Prostate gland (tissue), 2 donors: ENCODE measurements at regions not wholly inside any gene's neighbourhood (a gene's known extent, or its start where the extent isn't known, plus 50 kb on each side); places are given as distances from the start of the nearest gene placed in this dataset.

Experiments
- DNase-seq: peaks from one replicate; pipeline ENCODE4 v3.0.0-alpha.2; 2019; ENCODE audit warnings: low spot score
- H3K27ac ChIP-seq, 2 donors: fragments of 200-600 bp; sonication (generic); 2 replicates each; pipeline ENCODE4 v1.5.1; 2017 to 2019
- H3K27me3 ChIP-seq: fragments of 200-600 bp; sonication (generic); replicated peaks from 2 replicates; pipeline ENCODE4 v1.5.1; 2019; ENCODE audit not compliant: insufficient read depth
- H3K36me3 ChIP-seq, 2 donors: fragments of 200-600 bp; sonication (generic); 1 replicate in 1 of 2; 2 replicates in 1 of 2; pipeline versions ENCODE4 v1.5.1 to v1.8.1; 2017 to 2019
- H3K4me1 ChIP-seq: fragments of 200-600 bp; sonication (generic); replicated peaks from 2 replicates; pipeline ENCODE4 v1.5.1; 2019
- H3K4me3 ChIP-seq, 2 donors: fragments of 200-600 bp; sonication (generic); 2 replicates each; pipeline ENCODE4 v1.5.1; 2017 to 2019
- H3K9me3 ChIP-seq: fragments of 200-600 bp; sonication (generic); 2 replicates; pipeline ENCODE4 v1.5.1; 2017
- POLR2A ChIP-seq: fragments of 450-650 bp; IDR thresholded peaks from one replicate; pipeline ENCODE4 v1.6.1; 2016; ENCODE audit warnings: antibody characterized with exemption, mild to moderate bottlenecking
- POLR2AphosphoS5 ChIP-seq: sonication (generic); formaldehyde crosslinking; IDR thresholded peaks from one replicate; pipeline ENCODE4 v1.6.1; 2017; ENCODE audit warnings: antibody characterized with exemption
- WGBS: methylation state at CpG from one replicate; pipeline ENCODE4 v1.1.5; 2018; 5-methylcytosine and 5-hydroxymethylcytosine counted together
- intact Hi-C: fragments of 100-400 bp; cut with DNase I; formaldehyde crosslinking; loops from one replicate; pipeline ENCODE4 v1.14.2; 2022
- TF ChIP-seq, protein P1 (sequence below), 4 experiments: fragments of 200-600 bp in 2 of 4; fragments of 450-650 bp in 2 of 4; sonication (generic) in 2 of 4; IDR thresholded peaks; 1 replicate in 3 of 4; 2 replicates in 1 of 4; pipeline ENCODE4 v1.5.1; 2016 to 2019; ENCODE audit warnings: antibody characterized with exemption in 4 of 4, mild to moderate bottlenecking in 2 of 4, moderate library complexity in 2 of 4

DNA sequence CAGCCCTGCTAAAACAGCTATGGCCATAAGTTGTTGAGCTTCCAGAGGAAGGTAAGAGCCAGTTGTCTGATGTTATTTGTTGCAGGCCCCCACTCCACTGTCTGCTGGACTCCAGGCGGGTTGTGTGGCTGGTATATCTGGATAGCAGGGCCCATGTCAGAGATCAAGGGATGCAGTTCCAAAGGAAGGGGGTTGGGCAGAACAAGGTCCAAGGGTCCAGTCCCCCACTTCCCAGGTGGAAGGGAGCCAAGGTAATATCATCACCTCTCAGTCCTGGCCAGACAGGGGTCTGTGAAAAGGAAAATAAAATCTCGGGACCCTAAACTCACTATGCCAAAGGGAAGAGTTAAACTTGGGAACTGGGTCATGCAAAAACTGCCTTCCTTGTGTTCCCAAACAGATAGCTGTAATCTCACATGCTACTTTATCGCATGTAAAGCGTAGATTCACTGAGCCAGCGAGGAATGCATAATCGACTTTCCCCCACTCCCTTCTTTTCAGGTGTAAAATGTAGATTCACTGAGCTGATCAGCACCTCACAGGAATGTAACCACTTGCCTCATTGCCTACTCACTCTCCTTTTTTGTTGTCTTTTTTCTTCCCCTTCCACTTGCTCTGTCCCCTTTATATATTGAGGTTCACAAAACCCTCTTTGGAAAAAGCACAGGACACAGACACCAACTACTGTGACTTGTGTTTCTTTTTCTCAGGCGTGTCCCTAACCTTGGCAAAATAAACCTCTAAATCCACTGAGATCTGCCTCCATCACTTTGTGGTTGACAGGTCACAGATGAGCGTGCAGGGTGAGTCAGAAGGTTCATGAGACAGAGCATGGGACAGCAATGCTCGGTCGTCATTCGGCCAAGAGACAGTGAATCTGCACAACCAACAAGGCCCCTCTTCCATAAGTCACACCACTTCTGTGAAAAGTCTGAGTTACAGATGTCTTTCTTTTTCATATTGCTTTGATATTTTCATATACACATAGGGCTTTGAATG lies 255.3 kb upstream of the SIX2 start:
- TF ChIP-seq, protein P1, sequence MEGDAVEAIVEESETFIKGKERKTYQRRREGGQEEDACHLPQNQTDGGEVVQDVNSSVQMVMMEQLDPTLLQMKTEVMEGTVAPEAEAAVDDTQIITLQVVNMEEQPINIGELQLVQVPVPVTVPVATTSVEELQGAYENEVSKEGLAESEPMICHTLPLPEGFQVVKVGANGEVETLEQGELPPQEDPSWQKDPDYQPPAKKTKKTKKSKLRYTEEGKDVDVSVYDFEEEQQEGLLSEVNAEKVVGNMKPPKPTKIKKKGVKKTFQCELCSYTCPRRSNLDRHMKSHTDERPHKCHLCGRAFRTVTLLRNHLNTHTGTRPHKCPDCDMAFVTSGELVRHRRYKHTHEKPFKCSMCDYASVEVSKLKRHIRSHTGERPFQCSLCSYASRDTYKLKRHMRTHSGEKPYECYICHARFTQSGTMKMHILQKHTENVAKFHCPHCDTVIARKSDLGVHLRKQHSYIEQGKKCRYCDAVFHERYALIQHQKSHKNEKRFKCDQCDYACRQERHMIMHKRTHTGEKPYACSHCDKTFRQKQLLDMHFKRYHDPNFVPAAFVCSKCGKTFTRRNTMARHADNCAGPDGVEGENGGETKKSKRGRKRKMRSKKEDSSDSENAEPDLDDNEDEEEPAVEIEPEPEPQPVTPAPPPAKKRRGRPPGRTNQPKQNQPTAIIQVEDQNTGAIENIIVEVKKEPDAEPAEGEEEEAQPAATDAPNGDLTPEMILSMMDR (IDR thresholded peaks at IDR 0.05): no peak
- TF ChIP-seq POLR2AphosphoS5: no peak
- no peak for TF ChIP-seq POLR2A
- WGBS: 94% methylated on average over 11 of the region's 11 CpGs
- no peak for DNase-seq

DNA sequence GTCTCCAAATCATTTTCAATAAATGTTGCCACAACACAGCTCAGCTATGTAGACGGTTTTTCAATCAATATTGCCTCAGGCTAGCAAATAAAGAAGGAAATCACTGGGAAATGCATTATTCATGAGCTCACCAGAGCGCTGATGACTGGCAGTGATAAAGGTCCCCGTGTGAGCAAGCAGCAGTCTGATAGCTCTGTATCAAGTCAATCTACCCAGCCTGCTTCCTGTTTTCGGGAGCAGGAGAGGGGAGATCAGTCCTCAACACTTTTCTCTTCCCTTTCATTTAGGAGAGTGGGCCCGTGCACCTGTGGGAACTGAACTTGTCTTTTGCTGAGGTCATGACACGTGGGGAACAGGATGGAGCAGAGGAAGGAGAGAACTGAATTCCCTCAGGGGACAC lies 253.9 kb upstream of the SIX2 start:
- H3K27ac ChIP-seq: no peak overlapping the region
- no peaks in the 10 kb centered on the region for H3K36me3 ChIP-seq
- WGBS: 62% methylated on average over 6 of the region's 6 CpGs
- no peaks in the 10 kb centered on the region for H3K9me3 ChIP-seq
- intact Hi-C loops: loop anchor here (10.0 kb wide), 1 partner anchor 248 kb away; no protein-coding TSS in a partner anchor
- H3K4me3 ChIP-seq: no peak overlapping the region
- DNase-seq: no peak
- H3K27me3 ChIP-seq: no peaks in the 10 kb centered on the region
- TF ChIP-seq POLR2A: no peak
- TF ChIP-seq, protein P1 (IDR thresholded peaks at IDR 0.05): no peak
- no peak for TF ChIP-seq POLR2AphosphoS5
- peaks cover 11% of the 10 kb centered on the region for H3K4me1 ChIP-seq

More for the DNA sequence above, 255.3 kb upstream of the SIX2 start:
- no peaks in the 10 kb centered on the region for H3K4me1 ChIP-seq
- no peak overlapping the region for H3K27ac ChIP-seq
- H3K4me3 ChIP-seq: no peak overlapping the region
- intact Hi-C loops: loop anchor here (10.0 kb wide), 1 partner anchor 250 kb away; no protein-coding TSS in a partner anchor
- H3K36me3 ChIP-seq: no peaks in the 10 kb centered on the region
- H3K27me3 ChIP-seq: no peaks in the 10 kb centered on the region
- H3K9me3 ChIP-seq: no peaks in the 10 kb centered on the region

DNA sequence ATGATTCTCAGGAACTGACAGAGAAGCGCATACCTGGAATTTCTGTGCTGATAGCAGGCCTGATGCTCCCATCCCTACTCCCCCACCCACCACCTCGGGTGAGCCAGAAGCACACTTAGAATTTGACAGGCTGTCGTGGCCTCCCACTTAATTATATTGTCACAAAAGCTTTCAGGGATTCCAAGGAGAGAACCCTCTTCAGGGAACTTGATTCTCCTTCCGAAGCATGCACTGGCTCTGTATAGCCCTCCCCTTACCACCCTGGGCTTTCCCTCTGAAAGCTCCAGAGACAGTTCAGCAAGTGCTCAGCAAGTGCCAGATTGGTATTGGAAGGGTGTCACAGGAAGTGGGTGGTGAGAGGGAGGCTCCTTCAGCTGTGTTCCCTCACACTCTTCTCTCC lies 252.5 kb upstream of the SIX2 start:
- intact Hi-C loops: loop anchor here (10.0 kb wide), 1 partner anchor 247 kb away; no protein-coding TSS in a partner anchor
- DNase-seq: no peak
- TF ChIP-seq, protein P1 (IDR thresholded peaks at IDR 0.05): no peak
- Histone ChIP-seq H3K9me3 (no peaks in the 10 kb centered on the region), H3K27ac (no peak overlapping the region), H3K36me3 (no peaks in the 10 kb centered on the region), H3K4me1 (peaks cover 20% of the 10 kb centered on the region), H3K27me3 (no peaks in the 10 kb centered on the region), H3K4me3 (no peak overlapping the region)
- 66% methylated on average over 4 of the region's 4 CpGs for WGBS

DNA sequence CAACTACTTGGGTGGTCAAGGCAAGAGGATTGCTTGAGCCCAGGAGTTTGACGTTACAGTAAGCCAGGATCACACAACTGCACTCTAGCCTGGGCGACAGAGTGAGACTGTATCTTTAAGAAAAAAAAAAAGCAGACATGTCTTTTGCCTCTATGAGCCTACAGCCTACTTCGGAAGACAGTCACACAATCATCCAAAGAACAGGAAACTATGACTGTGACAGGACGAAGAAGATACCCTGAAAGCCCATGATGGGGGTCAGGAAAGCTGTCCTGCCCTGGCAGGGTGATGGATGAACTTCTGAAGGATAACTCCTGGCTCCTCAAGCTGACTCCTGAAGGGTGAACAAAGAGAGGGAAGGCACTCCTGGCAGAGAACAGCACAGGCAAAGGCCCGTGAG lies 251.7 kb upstream of the SIX2 start:
- DNase-seq: no peak
- no peaks in the 10 kb centered on the region for H3K9me3 ChIP-seq
- no peak overlapping the region for H3K27ac ChIP-seq
- no peaks in the 10 kb centered on the region for H3K36me3 ChIP-seq
- H3K4me1 ChIP-seq: peaks cover 20% of the 10 kb centered on the region
- intact Hi-C loops: loop anchor here (10.0 kb wide), 1 partner anchor 246 kb away; no protein-coding TSS in a partner anchor
- no peaks in the 10 kb centered on the region for H3K27me3 ChIP-seq
- WGBS: 69% methylated on average over 5 of the region's 5 CpGs
- TF ChIP-seq POLR2AphosphoS5 (no peak), POLR2A (no peak)
- TF ChIP-seq, protein P1 (IDR thresholded peaks at IDR 0.05): no peak
- no peak overlapping the region for H3K4me3 ChIP-seq
